Neural cell (in vitro differentiated cells): ENCODE measurements at regions not wholly inside any gene's neighbourhood (a gene's known extent, or its start where the extent isn't known, plus 50 kb on each side); places are given as distances from the start of the nearest gene placed in this dataset.

ENCODE experiments used
- H2AFZ ChIP-seq: fragments of 200-600, 300-800 bp; sonication (generic), shearing (Covaris generic); 2 replicates; pipeline ENCODE4 v1.6.0; 2014; ENCODE audit warnings: low read depth, mild to moderate bottlenecking, antibody characterized with exemption, low read length, moderate library complexity
- H3F3A ChIP-seq: fragments of 200-600 bp; shearing (Covaris generic); 2 replicates; pipeline ENCODE4 v1.6.1; 2016; ENCODE audit warnings: mild to moderate bottlenecking, moderate library complexity, mixed read lengths, antibody characterized with exemption, low read length; ENCODE audit not compliant: insufficient read depth, poor library complexity, severe bottlenecking
- H3K27ac ChIP-seq: fragments of 200-600, 300-800 bp; sonication (generic), shearing (Covaris generic); 2 replicates; pipeline ENCODE4 v1.5.1; 2014; ENCODE audit warnings: mild to moderate bottlenecking, low read length, moderate library complexity
- H3K27me3 ChIP-seq: fragments of 300-800, 200-600 bp; sonication (generic), shearing (Covaris generic); 2 replicates; pipeline ENCODE4 v1.6.0; 2014; ENCODE audit warnings: mild to moderate bottlenecking, low read depth, low read length, moderate library complexity; ENCODE audit not compliant: insufficient read depth
- H3K36me3 ChIP-seq: fragments of 300-800, 200-600 bp; sonication (generic), shearing (Covaris generic); 2 replicates; pipeline ENCODE4 v1.5.1; 2014; ENCODE audit warnings: mild to moderate bottlenecking, antibody characterized with exemption, low read length, moderate library complexity; ENCODE audit not compliant: insufficient read depth
- H3K4me2 ChIP-seq: fragments of 300-800, 200-600 bp; sonication (generic), shearing (Covaris generic); 2 replicates; pipeline ENCODE4 v1.6.0; 2014; ENCODE audit warnings: mild to moderate bottlenecking, low read length
- H3K4me3 ChIP-seq: fragments of 300-800, 200-600 bp; sonication (generic), shearing (Covaris generic); 2 replicates; pipeline ENCODE4 v1.5.1; 2014; ENCODE audit warnings: mild to moderate bottlenecking, low read length, moderate library complexity
- H3K79me2 ChIP-seq: fragments of 200-600 bp; shearing (Covaris generic); replicated peaks from 2 replicates; pipeline ENCODE4 v1.6.0; 2014; ENCODE audit warnings: mild to moderate bottlenecking, low read length, moderate library complexity; ENCODE audit not compliant: insufficient read depth
- H3K9ac ChIP-seq: fragments of 300-800, 200-600 bp; sonication (generic), shearing (Covaris generic); 2 replicates; pipeline ENCODE4 v1.6.1; 2016; ENCODE audit warnings: mild to moderate bottlenecking, low read length, mixed read lengths
- H3K9me2 ChIP-seq: fragments of 200-600 bp; shearing (Covaris generic); 2 replicates; pipeline ENCODE4 v1.6.1; 2016; ENCODE audit warnings: mild to moderate bottlenecking, low read length, mixed read lengths; ENCODE audit not compliant: insufficient read depth
- H3K9me3 ChIP-seq: fragments of 200-600, 300-800 bp; sonication (generic), shearing (Covaris generic); 2 replicates; pipeline ENCODE4 v1.6.1; 2016; ENCODE audit warnings: mild to moderate bottlenecking, mixed run types, low read length, moderate library complexity, mixed read lengths
- H4K20me1 ChIP-seq: fragments of 200-600 bp; shearing (Covaris generic); 2 replicates; pipeline ENCODE4 v1.6.1; 2016; ENCODE audit warnings: mild to moderate bottlenecking, mixed run types; ENCODE audit not compliant: insufficient read depth
- CTCF ChIP-seq: fragments of 450-650 bp; IDR thresholded peaks from 2 replicates; pipeline ENCODE4 v1.5.1; 2014; ENCODE audit warnings: antibody characterized with exemption, mild to moderate bottlenecking, moderate library complexity; ENCODE audit not compliant: poor library complexity, severe bottlenecking
- EP300 ChIP-seq: fragments of 450-650 bp; conservative IDR thresholded peaks from 2 replicates; pipeline ENCODE4 v1.6.1; 2014; ENCODE audit warnings: antibody characterized with exemption, mild to moderate bottlenecking, moderate library complexity; ENCODE audit not compliant: poor library complexity, severe bottlenecking
- EZH2 ChIP-seq: fragments of 200-600, 300-800 bp; shearing (Covaris generic), sonication (generic); IDR thresholded peaks from 2 replicates; pipeline ENCODE4 v1.6.1; 2014; ENCODE audit warnings: antibody characterized with exemption, low read length, borderline replicate concordance, mild to moderate bottlenecking; ENCODE audit not compliant: insufficient read depth, poor library complexity, severe bottlenecking
- MXI1 ChIP-seq: fragments of 450-650 bp; conservative IDR thresholded peaks from 2 replicates; pipeline ENCODE4 v1.6.1; 2014; ENCODE audit warnings: antibody characterized with exemption, mild to moderate bottlenecking; ENCODE audit not compliant: poor library complexity, severe bottlenecking
- POLR2AphosphoS5 ChIP-seq: IDR thresholded peaks from 2 replicates; pipeline ENCODE4 v1.6.1; 2012
- RAD21 ChIP-seq: fragments of 450-650 bp; conservative IDR thresholded peaks from 2 replicates; pipeline ENCODE4 v1.6.1; 2014; ENCODE audit warnings: antibody characterized with exemption, mild to moderate bottlenecking, moderate library complexity
- SMC3 ChIP-seq: fragments of 450-650 bp; conservative IDR thresholded peaks from 2 replicates; pipeline ENCODE4 v1.6.1; 2014; ENCODE audit warnings: antibody characterized with exemption, mild to moderate bottlenecking, moderate library complexity; ENCODE audit not compliant: poor library complexity
- TAF1 ChIP-seq: IDR thresholded peaks from 2 replicates; pipeline ENCODE4 v1.6.1; 2012; ENCODE audit warnings: low read depth
- TF ChIP-seq, protein P1 (sequence below): IDR thresholded peaks from 2 replicates; pipeline ENCODE4 v1.6.1; 2012; ENCODE audit warnings: borderline replicate concordance

- no peak overlapping the region for H3K4me3 ChIP-seq
- H3K27me3 ChIP-seq = peaks cover 8% of the 10 kb centered on the region
- TF ChIP-seq TAF1 (no peak), RAD21 (no peak), CTCF (no peak), POLR2AphosphoS5 (no peak), SMC3 (no peak), EZH2 (no peak), MXI1 (no peak), EP300 (no peak)
- TF ChIP-seq, protein P1, sequence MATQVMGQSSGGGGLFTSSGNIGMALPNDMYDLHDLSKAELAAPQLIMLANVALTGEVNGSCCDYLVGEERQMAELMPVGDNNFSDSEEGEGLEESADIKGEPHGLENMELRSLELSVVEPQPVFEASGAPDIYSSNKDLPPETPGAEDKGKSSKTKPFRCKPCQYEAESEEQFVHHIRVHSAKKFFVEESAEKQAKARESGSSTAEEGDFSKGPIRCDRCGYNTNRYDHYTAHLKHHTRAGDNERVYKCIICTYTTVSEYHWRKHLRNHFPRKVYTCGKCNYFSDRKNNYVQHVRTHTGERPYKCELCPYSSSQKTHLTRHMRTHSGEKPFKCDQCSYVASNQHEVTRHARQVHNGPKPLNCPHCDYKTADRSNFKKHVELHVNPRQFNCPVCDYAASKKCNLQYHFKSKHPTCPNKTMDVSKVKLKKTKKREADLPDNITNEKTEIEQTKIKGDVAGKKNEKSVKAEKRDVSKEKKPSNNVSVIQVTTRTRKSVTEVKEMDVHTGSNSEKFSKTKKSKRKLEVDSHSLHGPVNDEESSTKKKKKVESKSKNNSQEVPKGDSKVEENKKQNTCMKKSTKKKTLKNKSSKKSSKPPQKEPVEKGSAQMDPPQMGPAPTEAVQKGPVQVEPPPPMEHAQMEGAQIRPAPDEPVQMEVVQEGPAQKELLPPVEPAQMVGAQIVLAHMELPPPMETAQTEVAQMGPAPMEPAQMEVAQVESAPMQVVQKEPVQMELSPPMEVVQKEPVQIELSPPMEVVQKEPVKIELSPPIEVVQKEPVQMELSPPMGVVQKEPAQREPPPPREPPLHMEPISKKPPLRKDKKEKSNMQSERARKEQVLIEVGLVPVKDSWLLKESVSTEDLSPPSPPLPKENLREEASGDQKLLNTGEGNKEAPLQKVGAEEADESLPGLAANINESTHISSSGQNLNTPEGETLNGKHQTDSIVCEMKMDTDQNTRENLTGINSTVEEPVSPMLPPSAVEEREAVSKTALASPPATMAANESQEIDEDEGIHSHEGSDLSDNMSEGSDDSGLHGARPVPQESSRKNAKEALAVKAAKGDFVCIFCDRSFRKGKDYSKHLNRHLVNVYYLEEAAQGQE = no peak
- no peak overlapping the region for H3K4me2 ChIP-seq
- H3K9me2 ChIP-seq = no peaks in the 10 kb centered on the region
- no peaks in the 10 kb centered on the region for H3K36me3 ChIP-seq
- no peaks in the 10 kb centered on the region for H3F3A ChIP-seq
- H4K20me1 ChIP-seq = no peaks in the 10 kb centered on the region
- no peak overlapping the region for H3K9ac ChIP-seq
- H3K27ac ChIP-seq = no peak overlapping the region
- H3K9me3 ChIP-seq = no peaks in the 10 kb centered on the region
- H2AFZ ChIP-seq = no peak overlapping the region
- no peaks in the 10 kb centered on the region for H3K79me2 ChIP-seq
Measured at GRCh38 chr15:66622591-66623022, 56.8 kb upstream of the LCTL start.

DNA sequence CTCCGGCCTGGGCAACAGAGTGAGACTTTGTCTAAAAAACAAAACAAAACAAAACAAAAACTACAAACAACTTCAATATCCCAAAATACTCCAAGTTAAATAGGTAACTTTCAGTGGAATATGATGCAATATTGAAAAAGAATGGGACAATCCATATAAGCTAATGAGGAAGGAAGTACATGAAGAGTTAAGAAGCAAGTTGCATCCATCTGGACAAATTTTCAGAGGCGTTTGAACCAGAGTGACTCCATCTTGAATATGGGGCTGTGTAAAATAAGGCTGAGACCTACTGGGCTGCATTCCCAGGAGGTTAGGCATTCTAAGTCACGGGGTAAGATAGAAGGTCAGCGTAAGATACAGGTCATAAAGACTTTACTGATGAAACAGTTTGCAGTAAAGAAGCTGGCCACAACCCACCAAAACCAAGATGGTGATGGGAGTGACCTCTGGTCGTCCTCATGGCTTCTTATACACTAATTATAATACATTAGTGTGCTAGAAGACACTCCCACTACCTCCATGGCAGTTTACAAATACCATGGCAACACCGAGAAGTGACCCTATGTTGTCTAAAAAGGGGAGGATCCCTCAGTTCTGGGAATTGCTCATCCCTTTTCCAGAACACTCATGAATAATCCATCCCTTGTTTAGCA, 58.1 kb upstream of the LCTL start:
- no peaks in the 10 kb centered on the region for H3F3A ChIP-seq
- H3K27me3 ChIP-seq = peaks cover 8% of the 10 kb centered on the region
- no peak overlapping the region for H3K4me2 ChIP-seq
- H3K9ac ChIP-seq = no peak overlapping the region
- H3K9me2 ChIP-seq = no peaks in the 10 kb centered on the region
- no peaks in the 10 kb centered on the region for H3K79me2 ChIP-seq
- TF ChIP-seq EZH2 = no peak
- no peak for TF ChIP-seq TAF1
- TF ChIP-seq MXI1 = no peak
- no peak for TF ChIP-seq SMC3
- no peak for TF ChIP-seq RAD21
- TF ChIP-seq, protein P1 = no peak
- TF ChIP-seq EP300 = no peak
- TF ChIP-seq POLR2AphosphoS5 = no peak
- no peaks in the 10 kb centered on the region for H3K36me3 ChIP-seq
- no peaks in the 10 kb centered on the region for H3K9me3 ChIP-seq
- no peak overlapping the region for H3K27ac ChIP-seq
- H2AFZ ChIP-seq = no peak overlapping the region
- no peak overlapping the region for H3K4me3 ChIP-seq
- H4K20me1 ChIP-seq = no peaks in the 10 kb centered on the region
